T-helper 1 cell treated with Interleukin-12 subunit alpha and Interleukin-12 subunit beta and Interleukin-4 antibody, amounts not matched to agents 30 ng/mL and 1 ng/mL, for 36 hours (primary cell): ENCODE measurements at regions not wholly inside any gene's neighbourhood (a gene's known extent, or its start where the extent isn't known, plus 50 kb on each side); places are given as distances from the start of the nearest gene placed in this dataset.

Experiments
- intact Hi-C: fragments of 100-400 bp; cut with micrococcal nuclease; formaldehyde crosslinking; loops from one replicate; pipeline ENCODE4 v1.15.1; 2024

GRCh38 chr2:150909613-150910012, 352.1 kb downstream of the RBM43 start:
- intact Hi-C loops = no loop called here

GRCh38 chr2:150909090-150909489, 352.6 kb downstream of the RBM43 start:
- intact Hi-C loops = no loop called here

- intact Hi-C loops = no loop called here
Observed at GRCh38 chr2:150907466-150907865, 354.2 kb downstream of the RBM43 start.

- intact Hi-C loops = no loop called here
Observed at GRCh38 chr2:150903461-150903860, 358.2 kb downstream of the RBM43 start.

- intact Hi-C loops = no loop called here
Observed at GRCh38 chr2:150903055-150903454, 358.6 kb downstream of the RBM43 start.

- intact Hi-C loops = no loop called here
Observed at GRCh38 chr2:150900913-150901312, 360.8 kb downstream of the RBM43 start.

- intact Hi-C loops = no loop called here
Observed at GRCh38 chr2:150895968-150896367, 365.7 kb downstream of the RBM43 start.

- intact Hi-C loops = no loop called here
Observed at GRCh38 chr2:150889141-150889540, 372.5 kb downstream of the RBM43 start.

- intact Hi-C loops = no loop called here
Observed at GRCh38 chr2:150888337-150888736, 373.3 kb downstream of the RBM43 start.

- intact Hi-C loops = no loop called here
Observed at GRCh38 chr2:150887926-150888325, 373.7 kb downstream of the RBM43 start.

GRCh38 chr2:150885774-150886386, 375.8 kb downstream of the RBM43 start:
- intact Hi-C loops = no loop called here

- intact Hi-C loops = no loop called here
Observed at GRCh38 chr2:150885236-150885635, 376.4 kb downstream of the RBM43 start.

GRCh38 chr2:150883613-150883895, 378.1 kb downstream of the RBM43 start:
- intact Hi-C loops = no loop called here

- intact Hi-C loops = no loop called here
Observed at GRCh38 chr2:150882751-150883612, 378.7 kb downstream of the RBM43 start.

GRCh38 chr2:150880986-150881385, 380.7 kb downstream of the RBM43 start:
- intact Hi-C loops = no loop called here

GRCh38 chr2:150878356-150878755, 383.3 kb downstream of the RBM43 start:
- intact Hi-C loops = no loop called here

GRCh38 chr2:150876251-150876950, 385.3 kb downstream of the RBM43 start:
- intact Hi-C loops = no loop called here

GRCh38 chr2:150873396-150873772, 385.9 kb upstream of the RND3 start:
- intact Hi-C loops = no loop called here

GRCh38 chr2:150872756-150873395, 385.4 kb upstream of the RND3 start:
- intact Hi-C loops = no loop called here

- intact Hi-C loops = no loop called here
Observed at GRCh38 chr2:150866431-150866830, 379.0 kb upstream of the RND3 start.

- intact Hi-C loops = no loop called here
Observed at GRCh38 chr2:150863691-150864090, 376.2 kb upstream of the RND3 start.

- intact Hi-C loops = no loop called here
Observed at GRCh38 chr2:150860301-150860700, 372.8 kb upstream of the RND3 start.
